GM12891 (cell line): ENCODE measurements at regions not wholly inside any gene's neighbourhood (a gene's known extent, or its start where the extent isn't known, plus 50 kb on each side); places are given as distances from the start of the nearest gene placed in this dataset.

Experiments used
- PAX5 ChIP-seq: IDR thresholded peaks from 2 replicates; pipeline ENCODE4 v1.6.1; 2011; ENCODE audit warnings: low read length, moderate library complexity, mild to moderate bottlenecking; ENCODE audit not compliant: insufficient read depth, severe bottlenecking
- POLR2A ChIP-seq: IDR thresholded peaks from 2 replicates; pipeline ENCODE4 v1.6.1; 2011; ENCODE audit warnings: low read depth, low read length, control low read depth
- POLR2AphosphoS5 ChIP-seq: IDR thresholded peaks from 2 replicates; pipeline ENCODE4 v1.6.1; 2011; ENCODE audit warnings: low read depth, low read length, control low read depth
- POU2F2 ChIP-seq: IDR thresholded peaks from 2 replicates; pipeline ENCODE4 v1.6.1; 2011; ENCODE audit warnings: low read depth, mild to moderate bottlenecking, control low read depth, low read length, moderate library complexity
- SPI1 ChIP-seq: IDR thresholded peaks from 2 replicates; pipeline ENCODE4 v1.6.1; 2011; ENCODE audit warnings: low read depth, low read length, control low read depth
- TAF1 ChIP-seq: IDR thresholded peaks from 2 replicates; pipeline ENCODE4 v1.6.1; 2011; ENCODE audit warnings: low read depth, low read length, control low read depth

GRCh38 chr2:5098286-5098685 lies 593.9 kb upstream of the SOX11 start:
- TF ChIP-seq POU2F2 (no peak), POLR2AphosphoS5 (no peak), POLR2A (no peak), SPI1 (no peak), TAF1 (no peak), PAX5 (no peak)
